Subcutaneous abdominal adipose tissue (tissue), 5 donors: ENCODE measurements at regions not wholly inside any gene's neighbourhood (a gene's known extent, or its start where the extent isn't known, plus 50 kb on each side); places are given as distances from the start of the nearest gene placed in this dataset.
"Not testable (repeated sequence)": the region's sequence is repeated elsewhere in the genome, so short reads cannot be mapped to it uniquely, and the experiment has no call there.

Source experiments
- H3K27ac ChIP-seq: one replicate; pipeline ENCODE4 v1.7.0; 2013; ENCODE audit warnings: low read depth, mild to moderate bottlenecking, inconsistent platforms, low read length, moderate library complexity
- H3K27me3 ChIP-seq, 5 donors: one replicate each; pipeline ENCODE4 v1.7.0; 2013; ENCODE audit warnings: low read length in 5 of 5, inconsistent platforms in 1 of 5; ENCODE audit not compliant: control insufficient read depth in 5 of 5, insufficient read depth in 4 of 5
- H3K36me3 ChIP-seq, 5 donors: one replicate each; pipeline ENCODE4 v1.7.0; 2013; ENCODE audit warnings: low read length in 5 of 5; ENCODE audit not compliant: control insufficient read depth in 5 of 5, insufficient read depth in 5 of 5
- H3K4me1 ChIP-seq, 5 donors: one replicate each; pipeline ENCODE4 v1.7.0; 2013; ENCODE audit warnings: low read length in 5 of 5, mild to moderate bottlenecking in 3 of 5, moderate library complexity in 1 of 5; ENCODE audit not compliant: control insufficient read depth in 5 of 5, insufficient read depth in 5 of 5
- H3K4me3 ChIP-seq, 5 donors: one replicate each; pipeline ENCODE4 v1.7.0; 2013; ENCODE audit warnings: low read length in 5 of 5, low read depth in 1 of 5
- H3K9ac ChIP-seq, 5 donors: one replicate each; pipeline ENCODE4 v1.7.0; 2013; ENCODE audit warnings: low read length in 5 of 5, mild to moderate bottlenecking in 4 of 5, moderate library complexity in 3 of 5
- H3K9me3 ChIP-seq, 5 donors: one replicate each; pipeline ENCODE4 v1.7.0; 2013; ENCODE audit warnings: low read length in 5 of 5; ENCODE audit not compliant: control insufficient read depth in 5 of 5
- donor health status: healthy.
- donor health status: healthy.
- donor health status: healthy.
- donor health status: healthy.
- donor health status: healthy.

- Histone ChIP-seq H3K4me1 (no peaks in the 10 kb centered on the region), H3K36me3 (no peaks in the 10 kb centered on the region), H3K9me3 (no peaks in the 10 kb centered on the region), H3K27ac (no peak overlapping the region), H3K9ac (no peak overlapping the region), H3K4me3 (no peak overlapping the region), H3K27me3 (no peaks in the 10 kb centered on the region)
Measured at GRCh38 chr2:38243186-38243880, 133.7 kb downstream of the ATL2 start.

- no peaks in the 10 kb centered on the region for H3K36me3 ChIP-seq
- no peak overlapping the region for H3K27ac ChIP-seq
- no peak overlapping the region for H3K9ac ChIP-seq
- H3K9me3 ChIP-seq = no peaks in the 10 kb centered on the region
- H3K4me1 ChIP-seq = no peaks in the 10 kb centered on the region
- no peaks in the 10 kb centered on the region for H3K27me3 ChIP-seq
- H3K4me3 ChIP-seq = no peak overlapping the region
Measured at GRCh38 chr2:38239452-38239851, 137.6 kb downstream of the ATL2 start.

GRCh38 chr2:38238705-38239104 lies 138.4 kb downstream of the ATL2 start:
- not testable (repeated sequence) for H3K9ac ChIP-seq, H3K9me3 ChIP-seq, H3K4me1 ChIP-seq, H3K4me3 ChIP-seq, H3K27ac ChIP-seq, H3K36me3 ChIP-seq, H3K27me3 ChIP-seq

- Histone ChIP-seq H3K27ac (no peak overlapping the region), H3K4me1 (no peaks in the 10 kb centered on the region), H3K9me3 (no peaks in the 10 kb centered on the region), H3K4me3 (no peak overlapping the region), H3K9ac (no peak overlapping the region), H3K27me3 (no peaks in the 10 kb centered on the region), H3K36me3 (no peaks in the 10 kb centered on the region)
Measured at GRCh38 chr2:38237311-38237710, 139.8 kb downstream of the ATL2 start.

GRCh38 chr2:38233231-38233983 lies 143.7 kb downstream of the ATL2 start:
- Histone ChIP-seq H3K27me3 (no peaks in the 10 kb centered on the region), H3K9me3 (no peaks in the 10 kb centered on the region), H3K4me1 (no peaks in the 10 kb centered on the region), H3K9ac (no peak overlapping the region), H3K36me3 (no peaks in the 10 kb centered on the region), H3K4me3 (no peak overlapping the region), H3K27ac (no peak overlapping the region)

GRCh38 chr2:38232454-38232853 lies 144.6 kb downstream of the ATL2 start:
- no peak overlapping the region for H3K4me3 ChIP-seq
- no peaks in the 10 kb centered on the region for H3K27me3 ChIP-seq
- no peak overlapping the region for H3K27ac ChIP-seq

GRCh38 chr2:38230756-38231155 lies 146.3 kb downstream of the ATL2 start:
- Histone ChIP-seq H3K27me3 (no peaks in the 10 kb centered on the region), H3K9me3 (no peaks in the 10 kb centered on the region), H3K9ac (no peak overlapping the region), H3K27ac (no peak overlapping the region), H3K4me1 (no peaks in the 10 kb centered on the region), H3K36me3 (no peaks in the 10 kb centered on the region), H3K4me3 (no peak overlapping the region)

More at GRCh38 chr2:38232454-38232853, 144.6 kb downstream of the ATL2 start:
- H3K4me1 ChIP-seq = no peaks in the 10 kb centered on the region
- no peak overlapping the region for H3K9ac ChIP-seq
- no peaks in the 10 kb centered on the region for H3K36me3 ChIP-seq
- H3K9me3 ChIP-seq = no peaks in the 10 kb centered on the region

GRCh38 chr2:38228753-38229152 lies 148.3 kb downstream of the ATL2 start:
- Histone ChIP-seq H3K27ac (no peak overlapping the region), H3K4me1 (no peaks in the 10 kb centered on the region), H3K27me3 (no peaks in the 10 kb centered on the region), H3K9ac (no peak overlapping the region), H3K4me3 (no peak overlapping the region), H3K9me3 (no peaks in the 10 kb centered on the region), H3K36me3 (no peaks in the 10 kb centered on the region)

GRCh38 chr2:38224821-38225437 lies 149.0 kb upstream of the CYP1B1 start:
- H3K36me3 ChIP-seq = no peaks in the 10 kb centered on the region
- H3K4me1 ChIP-seq = no peaks in the 10 kb centered on the region
- no peak overlapping the region for H3K9ac ChIP-seq
- H3K27me3 ChIP-seq = no peaks in the 10 kb centered on the region
- H3K4me3 ChIP-seq = no peak overlapping the region
- H3K27ac ChIP-seq = no peak overlapping the region
- no peaks in the 10 kb centered on the region for H3K9me3 ChIP-seq

GRCh38 chr2:38224181-38224580 lies 148.2 kb upstream of the CYP1B1 start:
- H3K27ac ChIP-seq = no peak overlapping the region

More at GRCh38 chr2:38224181-38224580, 148.2 kb upstream of the CYP1B1 start:
- Histone ChIP-seq H3K27me3 (no peaks in the 10 kb centered on the region), H3K4me3 (no peak overlapping the region), H3K9me3 (no peaks in the 10 kb centered on the region), H3K36me3 (no peaks in the 10 kb centered on the region), H3K4me1 (no peaks in the 10 kb centered on the region), H3K9ac (no peak overlapping the region)
